ENCODE measurements at regions not wholly inside any gene's neighbourhood (a gene's known extent, or its start where the extent isn't known, plus 50 kb on each side); places are given as distances from the start of the nearest gene placed in this dataset.

- DNase-seq = no peak
Observed at GRCh38 chr22:49599691-49600455, 227.8 kb downstream of the BRD1 start.

- no peak for DNase-seq
Observed at GRCh38 chr22:49599039-49599438, 228.6 kb downstream of the BRD1 start.

- no peak for DNase-seq
Observed at GRCh38 chr22:49598338-49598737, 229.3 kb downstream of the BRD1 start.

GRCh38 chr22:49597428-49598039 lies 230.1 kb downstream of the BRD1 start:
- DNase-seq = no peak

- DNase-seq = no peak
Observed at GRCh38 chr22:49595465-49596078, 232.1 kb downstream of the BRD1 start.

GRCh38 chr22:49594078-49594477 lies 233.6 kb downstream of the BRD1 start:
- no peak for DNase-seq

GRCh38 chr22:49593509-49593908 lies 234.2 kb downstream of the BRD1 start:
- no peak for DNase-seq

GRCh38 chr22:49592780-49593501 lies 234.7 kb downstream of the BRD1 start:
- DNase-seq = no peak

GRCh38 chr22:49590851-49591445 lies 236.7 kb downstream of the BRD1 start:
- DNase-seq = no peak

GRCh38 chr22:49590381-49590780 lies 237.3 kb downstream of the BRD1 start:
- no peak for DNase-seq

- DNase-seq = no peak
Observed at GRCh38 chr22:49589811-49590210, 237.9 kb downstream of the BRD1 start.

GRCh38 chr22:49589301-49589700 lies 238.4 kb downstream of the BRD1 start:
- no peak for DNase-seq

GRCh38 chr22:49588739-49589138 lies 238.9 kb downstream of the BRD1 start:
- no peak for DNase-seq

- DNase-seq = no peak
Observed at GRCh38 chr22:49587987-49588386, 239.7 kb downstream of the BRD1 start.

GRCh38 chr22:49587421-49587820 lies 240.3 kb downstream of the BRD1 start:
- no peak for DNase-seq

- no peak for DNase-seq
Observed at GRCh38 chr22:49586873-49587272, 240.8 kb downstream of the BRD1 start.

- no peak for DNase-seq
Observed at GRCh38 chr22:49586244-49586748, 241.4 kb downstream of the BRD1 start.

- no peak for DNase-seq
Observed at GRCh38 chr22:49585461-49586243, 242.0 kb downstream of the BRD1 start.

- DNase-seq = no peak
Observed at GRCh38 chr22:49583886-49584505, 243.7 kb downstream of the BRD1 start.

- no peak for DNase-seq
Observed at GRCh38 chr22:49583341-49583740, 244.3 kb downstream of the BRD1 start.

GRCh38 chr22:49582678-49583077 lies 245.0 kb downstream of the BRD1 start:
- DNase-seq = no peak

GRCh38 chr22:49582181-49582580 lies 245.5 kb downstream of the BRD1 start:
- DNase-seq = no peak
